ENCODE measurements at regions not wholly inside any gene's neighbourhood (a gene's known extent, or its start where the extent isn't known, plus 50 kb on each side); places are given as distances from the start of the nearest gene placed in this dataset.

DNA sequence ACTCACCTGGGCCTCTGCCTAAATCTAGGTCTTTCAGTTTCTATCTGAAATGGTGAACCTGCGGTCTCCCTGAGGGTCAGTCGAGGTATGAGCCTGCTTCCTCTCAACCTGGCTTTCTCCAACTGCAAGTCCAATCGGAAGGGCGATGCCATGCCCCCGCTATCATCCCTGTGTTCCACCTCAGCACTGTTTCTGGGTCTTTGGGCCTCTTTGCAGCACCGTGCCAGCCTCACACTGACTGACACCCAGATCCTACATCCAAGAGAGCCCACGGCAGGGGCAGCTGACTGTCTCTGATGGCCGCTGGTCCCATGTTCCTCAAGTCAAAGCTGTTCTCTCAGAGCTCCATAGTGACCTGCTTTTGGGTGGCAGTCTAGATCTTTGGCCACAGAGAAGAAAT is 120.7 kb downstream of the PAPOLA start:
- Histone ChIP-seq H4K20me1 (replicated peaks; ENCODE audit: control insufficient read depth, insufficient read depth, low read length) (0 out of 2 replicates have a peak, but pooled peaks cover 4% of the 10 kb centered on the region), H3K27ac (ENCODE audit: extremely low read depth, low read depth, low read length) (no peak overlapping the region), H3K9ac (ENCODE audit: insufficient read depth in 1 of 2, low read depth in 2 of 2, low read length in 2 of 2) (no peak overlapping the region), H3K36me3 (ENCODE audit: control insufficient read depth, insufficient read depth, low read length) (no peaks in the 10 kb centered on the region), H3K4me3 (no peak overlapping the region), H2AFZ (ENCODE audit: low read depth, low read length) (no peak overlapping the region), H3K4me1 (replicated peaks in 1 of 2; ENCODE audit: control insufficient read depth in 2 of 2, insufficient read depth in 2 of 2, low read length in 2 of 2) (peaks cover 4 to 12% of the 10 kb centered on the region in 2 experiments; a peak in 3 of 5 replicates), H3K79me2 (ENCODE audit: control insufficient read depth, insufficient read depth, low read length) (no peaks in the 10 kb centered on the region), H3K9me3 (replicated peaks; ENCODE audit: control insufficient read depth, insufficient read depth, low read depth, low read length) (no peaks in the 10 kb centered on the region), H3K4me2 (ENCODE audit: insufficient read depth, low read length) (no peak overlapping the region), H3K9me1 (ENCODE audit: control insufficient read depth, insufficient read depth, low read length) (no peaks in the 10 kb centered on the region), H3K27me3 (ENCODE audit: control insufficient read depth in 2 of 2, insufficient read depth in 2 of 2, low read length in 2 of 2) (peaks cover 44 to 73% of the 10 kb centered on the region in 2 experiments)
- ATAC-seq (no peak), DNase-seq (ENCODE audit: extremely low read depth in 1 of 4, low spot score in 3 of 4) (no peak), FAIRE-seq (no peak)
- ChIA-PET CTCF (ENCODE audit: low intra/inter-chr PET ratio) (no interaction called here), POLR2A (no interaction called here)
- intact Hi-C loops (cut with micrococcal nuclease): no loop called here
- WGBS (ENCODE audit: insufficient coverage, low coverage, missing lambda C conversion rate): 0% methylated on average over 8 of the region's 8 CpGs
- in situ Hi-C loops (cut with MboI): no loop called here
- no TSS peak for BruUV-seq (replicated peaks)
- TF ChIP-seq ZNF146 (CRISPR knock-in tag; IDR thresholded peaks at IDR 0.05; ENCODE audit: unreplicated experiment): no peak
- TF ChIP-seq TAL1 (IDR thresholded peaks at IDR 0.05): no peak
- no peak for TF ChIP-seq FOXA1 (IDR thresholded peaks at IDR 0.05; ENCODE audit: borderline replicate concordance)
- no peak for TF ChIP-seq ASH1L (IDR thresholded peaks at IDR 0.05; ENCODE audit: borderline replicate concordance, low read depth, partially characterized antibody)
- TF ChIP-seq BRD9 (IDR thresholded peaks at IDR 0.05; ENCODE audit: low read depth, partially characterized antibody): no peak
- TF ChIP-seq SMARCA4 (IDR thresholded peaks at IDR 0.05): no peak
- no peak for TF ChIP-seq RBM15 (IDR thresholded peaks at IDR 0.05; ENCODE audit: insufficient read depth, low read length)
- TF ChIP-seq TSC22D4 (tag; IDR thresholded peaks at IDR 0.05): no peak
- no peak for TF ChIP-seq CREBBP (IDR thresholded peaks at IDR 0.05; ENCODE audit: low read depth, low read length)
- no peak for TF ChIP-seq NCOA6 (IDR thresholded peaks at IDR 0.05)
- TF ChIP-seq PPARD (CRISPR knock-in tag; IDR thresholded peaks at IDR 0.05): no peak
- TF ChIP-seq, protein P1, sequence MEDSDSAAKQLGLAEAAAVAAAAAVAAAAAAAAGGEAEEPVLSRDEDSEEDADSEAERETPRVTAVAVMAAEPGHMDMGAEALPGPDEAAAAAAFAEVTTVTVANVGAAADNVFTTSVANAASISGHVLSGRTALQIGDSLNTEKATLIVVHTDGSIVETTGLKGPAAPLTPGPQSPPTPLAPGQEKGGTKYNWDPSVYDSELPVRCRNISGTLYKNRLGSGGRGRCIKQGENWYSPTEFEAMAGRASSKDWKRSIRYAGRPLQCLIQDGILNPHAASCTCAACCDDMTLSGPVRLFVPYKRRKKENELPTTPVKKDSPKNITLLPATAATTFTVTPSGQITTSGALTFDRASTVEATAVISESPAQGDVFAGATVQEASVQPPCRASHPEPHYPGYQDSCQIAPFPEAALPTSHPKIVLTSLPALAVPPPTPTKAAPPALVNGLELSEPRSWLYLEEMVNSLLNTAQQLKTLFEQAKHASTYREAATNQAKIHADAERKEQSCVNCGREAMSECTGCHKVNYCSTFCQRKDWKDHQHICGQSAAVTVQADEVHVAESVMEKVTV (CRISPR knock-in tag; IDR thresholded peaks at IDR 0.05): no peak
- TF ChIP-seq ZNF384 (IDR thresholded peaks at IDR 0.05; ENCODE audit: low read depth, low read length): no peak
- TF ChIP-seq TFAM (CRISPR knock-in tag; conservative IDR thresholded peaks at IDR 0.05): no peak
- no peak for TF ChIP-seq CAMTA2 (CRISPR knock-in tag; conservative IDR thresholded peaks at IDR 0.05)
- TF ChIP-seq NCOR1 (IDR thresholded peaks at IDR 0.05): no peak

Data from K562 (cell line).